ENCODE measurements at regions not wholly inside any gene's neighbourhood (a gene's known extent, or its start where the extent isn't known, plus 50 kb on each side); places are given as distances from the start of the nearest gene placed in this dataset.

DNA sequence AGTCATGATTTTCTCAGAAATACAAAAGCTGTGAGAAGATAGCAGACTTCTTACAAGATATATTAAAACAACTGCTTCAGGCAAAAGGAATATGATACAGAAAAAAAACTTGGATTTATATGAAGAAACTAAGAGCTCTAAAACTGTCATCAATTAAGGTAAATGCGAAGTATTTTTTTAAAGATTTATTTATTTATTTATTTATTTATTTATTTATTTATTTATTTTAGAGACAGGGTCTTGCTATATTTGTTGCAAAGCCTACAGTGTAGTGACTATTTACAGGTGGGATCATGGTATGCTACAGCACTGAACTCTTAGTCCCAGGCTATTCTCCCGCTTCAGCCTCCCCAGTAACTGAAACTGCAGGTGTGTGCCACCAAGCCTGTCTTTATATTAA, 274.3 kb upstream of the BCHE start:
- dilution Hi-C loops (cut with HindIII; ENCODE audit: low sequenced_read_pairs, unreplicated experiment) = no loop called here
- CTCF ChIA-PET = no interaction called here

More for the DNA sequence above, 274.3 kb upstream of the BCHE start:
- H4K91ac ChIP-seq (ENCODE audit: insufficient read depth, low read depth, low read length) = no peak overlapping the region
- no CpG with 5 or more reads among the region's 2 CpGs for WGBS, 2 experiments (ENCODE audit: extremely low coverage in 2 of 2, insufficient read length in 1 of 2)
- H3K27me3 ChIP-seq (ENCODE audit: control insufficient read depth, insufficient read depth, low read length) = no peaks in the 10 kb centered on the region
- no peak overlapping the region for H4K8ac ChIP-seq (ENCODE audit: low read depth in 2 of 2, low read length in 2 of 2)
- H2AFZ ChIP-seq (replicated peaks; ENCODE audit: low read length, poor library complexity) = no peak overlapping the region
- no peak overlapping the region for H2BK5ac ChIP-seq (ENCODE audit: low read depth, low read length, poor library complexity, severe bottlenecking)
- no peaks in the 10 kb centered on the region for H4K20me1 ChIP-seq (ENCODE audit: insufficient read depth, low read length)
- no peak overlapping the region for H3K56ac ChIP-seq (ENCODE audit: extremely low read depth, insufficient read depth, low read length)
- in situ Hi-C loops (cut with MboI; ENCODE audit: low sequenced_read_pairs) (no loop called here), intact Hi-C loops (cut with micrococcal nuclease) (no loop called here)
- H2BK20ac ChIP-seq (ENCODE audit: low read depth, low read length) = no peak overlapping the region
- no peak overlapping the region for H3K4me2 ChIP-seq (ENCODE audit: low read depth, low read length)
- POLR2A ChIA-PET (ENCODE audit: unreplicated experiment) = no interaction called here
- no peaks in the 10 kb centered on the region for H3K9me1 ChIP-seq (ENCODE audit: insufficient read depth, low read length)
- no peaks in the 10 kb centered on the region for H3K4me1 ChIP-seq (ENCODE audit: control insufficient read depth, insufficient read depth, low read length)
- H3K14ac ChIP-seq (replicated peaks; ENCODE audit: low read depth, low read length) = no peak overlapping the region
- no peak for DNase-seq
- H3K36me3 ChIP-seq (ENCODE audit: control insufficient read depth, insufficient read depth, low read length) = no peaks in the 10 kb centered on the region
- no peaks in the 10 kb centered on the region for H3K9me3 ChIP-seq (ENCODE audit: control insufficient read depth, insufficient read depth, low read length)
- no peak overlapping the region for H3K4ac ChIP-seq (ENCODE audit: low read depth, low read length)
- no peak overlapping the region for H2AK5ac ChIP-seq (ENCODE audit: low read depth, low read length)
- H3K9ac ChIP-seq (ENCODE audit: low read depth, low read length) = no peak overlapping the region
- H3K4me3 ChIP-seq (ENCODE audit: insufficient read depth, low read depth, low read length) = no peak overlapping the region
- H4K5ac ChIP-seq (ENCODE audit: low read depth, low read length) = no peak overlapping the region
- H2AK9ac ChIP-seq (replicated peaks; ENCODE audit: low read depth, low read length, poor library complexity) = no peak overlapping the region
- ATAC-seq (ENCODE audit: low read depth) = no peak
- no peaks in the 10 kb centered on the region for H3K79me1 ChIP-seq (ENCODE audit: low read depth in 1 of 2, low read length in 2 of 2)
- H3K27ac ChIP-seq (ENCODE audit: insufficient read depth, low read length) = no peak overlapping the region
- H2BK15ac ChIP-seq (ENCODE audit: low read depth, low read length) = no peak overlapping the region
- no peak overlapping the region for H3K23ac ChIP-seq (ENCODE audit: low read depth, low read length)
- no peak overlapping the region for H3K18ac ChIP-seq (ENCODE audit: low read depth, low read length)
- no peak for TF ChIP-seq RAD21 (IDR thresholded peaks at IDR 0.05; ENCODE audit: low read length)
- H2BK120ac ChIP-seq (ENCODE audit: low read depth, low read length) = no peak overlapping the region
- BruUV-seq (replicated peaks) = no TSS peak

Measured in IMR-90 (cell line).